DMS53 treated with DMSO at 0.1 percent for 48 hours (cell line): ENCODE measurements at regions not wholly inside any gene's neighbourhood (a gene's known extent, or its start where the extent isn't known, plus 50 kb on each side); places are given as distances from the start of the nearest gene placed in this dataset.

Source experiments
- DNase-seq: peaks from one replicate; lab custom pipeline; 2025; ENCODE audit not compliant: unreplicated experiment; lab: John Stamatoyannopoulos, UW

DNA sequence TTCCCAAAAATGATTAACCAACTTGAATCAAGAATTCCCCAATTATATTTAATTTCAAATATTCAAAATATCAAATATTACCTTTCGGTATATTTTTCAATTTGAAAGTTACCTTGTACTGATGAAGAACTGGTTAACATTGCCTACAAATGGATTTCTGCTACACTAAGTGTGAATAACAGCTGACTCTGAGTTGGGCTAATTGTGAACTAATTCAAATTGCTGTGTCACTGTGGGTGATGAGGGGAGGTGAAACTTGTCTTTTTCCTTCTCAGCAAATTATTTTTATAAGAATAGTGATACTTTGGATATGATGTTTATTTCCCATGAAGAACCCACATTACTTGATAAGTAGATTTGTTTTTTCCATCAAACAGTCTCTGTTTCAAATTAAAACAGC, 103.4 kb upstream of the RPS23 start:
- no peak for DNase-seq

DNA sequence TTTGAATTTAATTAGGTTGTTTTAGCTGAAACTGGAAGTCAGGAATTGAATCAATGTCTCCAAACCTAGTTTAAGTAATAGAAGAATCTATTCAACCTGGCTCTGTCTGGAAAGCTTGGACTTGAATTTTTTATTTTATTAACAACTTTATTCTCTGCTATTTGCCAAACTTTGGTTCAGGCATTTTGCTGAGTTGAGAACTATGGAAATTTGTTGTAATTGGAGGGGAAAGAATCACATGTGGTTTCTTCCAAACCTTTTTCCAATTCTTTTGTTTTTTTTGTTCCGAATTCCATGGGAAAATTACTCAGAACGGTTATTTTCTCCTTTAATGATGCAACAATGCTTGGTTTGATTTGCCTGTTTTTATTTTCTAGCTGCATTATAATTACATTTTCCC, 98.2 kb upstream of the RPS23 start:
- DNase-seq = no peak

DNA sequence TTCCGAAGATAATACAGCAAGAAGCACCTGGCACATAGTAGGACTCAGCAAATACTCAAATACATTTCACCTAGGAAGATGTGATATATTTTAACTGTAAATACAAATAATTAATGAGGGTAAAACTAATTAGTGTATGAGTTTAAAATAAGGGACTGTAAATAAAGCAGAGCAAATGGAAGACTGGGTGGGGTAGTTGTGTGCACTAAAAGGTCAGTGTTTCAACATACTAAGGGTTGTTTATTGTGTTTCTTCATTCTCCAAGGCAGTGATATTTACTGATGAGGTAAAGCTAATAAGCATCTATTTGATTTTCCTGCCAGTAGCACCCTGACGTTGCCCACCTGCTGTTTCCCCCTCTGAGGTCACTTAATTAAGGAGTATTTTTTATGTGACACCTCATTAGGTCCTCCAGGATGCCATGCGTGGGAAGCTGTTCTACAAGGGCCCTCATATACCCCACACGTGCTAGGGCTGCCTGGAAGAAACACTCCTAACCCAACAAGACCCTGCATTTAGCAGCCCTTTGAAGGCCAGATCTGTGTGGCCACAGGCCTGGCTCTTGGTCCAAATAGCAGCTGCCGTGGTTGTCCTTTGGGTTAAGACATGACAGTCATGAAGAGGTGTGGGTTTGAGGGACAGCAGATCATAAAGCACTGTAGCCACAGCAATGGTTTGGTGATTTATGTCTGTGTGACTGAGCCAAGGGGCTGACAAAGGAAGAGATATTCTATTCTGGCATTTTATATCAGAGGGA, 97.5 kb upstream of the RPS23 start:
- no peak for DNase-seq

DNA sequence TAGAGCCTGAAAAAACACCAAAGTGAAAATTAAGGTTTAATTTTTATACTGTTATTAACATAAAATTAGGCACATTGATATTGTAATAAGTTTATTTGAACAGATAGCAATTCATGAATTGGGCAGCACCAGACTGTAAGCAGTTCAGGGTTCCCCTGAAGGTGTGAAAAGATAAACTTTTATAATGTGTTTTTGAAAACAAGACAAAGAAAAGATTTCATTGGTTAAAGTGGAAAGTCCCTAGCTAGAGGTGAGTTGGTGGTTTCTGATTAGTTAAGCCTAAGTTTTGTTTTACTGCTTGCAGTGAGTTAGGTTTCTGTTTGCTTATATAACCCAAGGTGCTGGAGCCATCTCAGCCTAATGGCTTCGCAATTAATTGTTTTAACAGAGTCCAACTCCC, 96.5 kb upstream of the RPS23 start:
- no peak for DNase-seq

DNA sequence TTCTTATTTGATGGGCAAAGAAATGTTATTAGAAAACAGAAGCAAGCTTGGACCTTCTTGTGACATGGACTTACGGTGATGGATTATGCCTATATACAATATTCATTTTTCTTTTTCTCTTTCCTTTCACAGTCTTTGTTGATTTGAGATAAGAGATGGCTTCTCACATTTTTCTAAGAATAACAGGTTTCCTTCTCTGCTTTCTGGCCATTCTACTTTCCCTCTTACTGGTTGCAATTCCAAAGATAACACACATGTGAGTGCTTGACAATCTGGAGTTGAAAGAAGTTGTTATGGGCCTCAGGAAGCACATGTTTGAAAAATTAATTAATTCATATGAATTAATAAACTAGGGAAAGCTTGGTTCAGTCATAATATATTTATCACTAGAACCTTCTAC, 89.8 kb upstream of the RPS23 start:
- no peak for DNase-seq

DNA sequence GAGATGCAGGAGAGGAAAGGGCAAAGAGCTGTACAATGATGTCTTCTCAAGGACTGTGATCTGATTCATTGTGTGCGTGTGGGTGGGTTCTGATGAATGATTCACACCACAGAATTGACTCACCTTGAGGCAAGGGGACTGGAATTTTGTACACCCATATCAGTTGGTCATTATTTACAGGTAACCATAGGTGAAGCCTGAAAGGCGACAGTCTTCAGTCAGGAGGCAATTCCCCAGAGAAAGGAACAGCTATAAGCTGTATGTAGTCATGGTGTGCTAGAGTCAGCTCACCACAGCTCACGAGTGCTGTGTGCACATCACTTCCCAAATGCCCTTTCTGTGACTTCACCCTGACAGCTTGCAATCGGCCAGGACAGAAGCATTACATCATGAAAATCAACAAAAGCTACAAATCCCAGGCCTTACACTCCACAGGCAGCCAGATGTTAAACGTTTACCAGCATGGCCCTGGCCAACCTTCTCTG, 87.6 kb upstream of the RPS23 start:
- peak; percentile 63 for DNase-seq

DNA sequence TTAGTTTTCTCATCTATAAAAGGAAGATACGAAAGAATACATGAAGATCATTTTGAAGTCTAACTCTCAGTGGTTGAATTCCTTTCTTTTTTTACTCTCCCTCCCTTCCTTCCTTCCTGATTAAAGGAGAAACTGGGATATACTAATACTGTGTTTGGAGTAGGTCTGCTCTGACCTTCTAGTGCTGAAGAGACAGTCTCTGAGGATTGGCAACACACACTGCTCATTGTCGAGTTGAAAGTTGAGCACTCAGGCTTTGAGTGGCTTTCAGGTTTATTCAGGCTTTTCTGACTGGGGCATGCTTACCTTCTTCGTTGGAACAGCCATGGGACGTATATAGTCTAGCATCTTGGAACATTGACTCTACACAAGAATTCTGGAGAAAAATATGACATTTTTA, 86.9 kb upstream of the RPS23 start:
- DNase-seq = no peak

DNA sequence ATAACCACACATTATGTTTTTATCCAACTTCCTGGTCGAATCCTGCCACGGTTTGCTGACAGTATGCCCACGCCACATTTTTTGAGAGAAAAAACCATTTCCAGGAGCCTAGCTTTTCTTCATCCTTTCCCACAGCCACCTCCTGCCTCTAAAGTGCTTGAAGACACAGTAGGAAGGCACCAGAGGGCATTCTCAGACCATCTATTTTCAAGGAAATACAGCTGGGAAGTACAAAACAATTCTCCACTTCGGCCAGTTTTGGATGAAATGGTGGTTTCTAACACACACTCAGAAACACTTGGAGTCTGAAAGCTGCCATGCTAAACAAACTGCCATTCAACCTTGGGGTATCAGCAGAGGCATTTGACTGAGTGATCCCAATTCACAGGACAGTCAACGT, 86.3 kb upstream of the RPS23 start:
- peak; percentile 30 for DNase-seq

DNA sequence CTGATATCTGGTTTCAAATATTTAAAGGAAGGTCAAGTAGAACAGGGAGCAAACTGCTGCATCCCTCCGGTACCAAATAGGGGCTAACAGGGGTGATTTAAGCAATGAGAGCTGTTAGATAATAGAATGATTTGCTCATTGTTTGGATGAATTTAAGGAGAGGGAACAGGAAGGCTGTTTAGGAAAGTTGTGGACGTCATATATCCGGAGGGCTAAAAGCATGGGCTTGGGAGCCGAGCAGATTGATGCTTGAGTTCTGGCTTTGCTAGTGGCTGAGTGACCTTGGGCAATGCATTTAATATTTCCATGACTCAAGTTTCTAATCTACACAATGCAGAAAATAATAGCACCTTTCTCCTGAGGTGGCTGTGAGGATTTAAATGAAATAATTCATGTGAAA, 85.4 kb upstream of the RPS23 start:
- no peak for DNase-seq

DNA sequence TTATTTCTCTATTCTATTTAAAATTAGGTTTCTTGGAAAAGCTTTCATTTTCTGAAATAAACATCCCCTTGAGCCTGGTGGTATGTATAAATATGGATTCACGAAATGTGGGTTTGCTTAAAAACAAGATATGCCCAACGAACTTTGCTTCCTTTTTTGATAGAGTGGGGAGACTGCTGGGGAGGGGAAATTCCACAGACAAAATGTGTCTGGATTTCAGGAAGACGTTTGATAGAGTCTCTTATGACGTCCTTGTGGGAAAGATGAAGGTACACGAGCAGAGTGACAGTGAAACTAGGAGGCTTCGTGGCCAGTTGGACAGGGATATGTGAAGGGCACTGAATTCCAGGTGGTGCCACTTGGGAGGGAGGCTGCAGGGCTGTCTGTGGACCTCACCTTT, 84.5 kb upstream of the RPS23 start:
- DNase-seq = no peak

DNA sequence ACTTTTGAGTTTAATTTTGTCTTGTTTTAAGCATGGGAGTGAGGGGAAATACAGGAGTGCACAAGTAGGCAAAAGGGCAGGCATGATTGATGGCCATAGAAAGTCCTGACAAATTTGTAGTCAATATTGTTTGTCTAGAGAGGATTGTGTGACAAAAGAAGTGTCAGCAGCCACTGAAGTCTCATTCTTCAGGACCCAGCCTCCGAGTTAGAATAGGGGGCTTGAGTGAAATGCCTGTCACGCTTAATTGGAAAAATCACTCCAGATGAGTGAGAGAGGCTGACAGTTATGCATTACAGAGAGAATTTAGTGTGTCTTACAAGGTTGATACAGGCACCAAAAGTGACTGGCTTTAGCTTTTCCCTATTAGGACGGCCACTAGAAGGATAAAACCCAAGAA, 81.9 kb upstream of the RPS23 start:
- DNase-seq = no peak

DNA sequence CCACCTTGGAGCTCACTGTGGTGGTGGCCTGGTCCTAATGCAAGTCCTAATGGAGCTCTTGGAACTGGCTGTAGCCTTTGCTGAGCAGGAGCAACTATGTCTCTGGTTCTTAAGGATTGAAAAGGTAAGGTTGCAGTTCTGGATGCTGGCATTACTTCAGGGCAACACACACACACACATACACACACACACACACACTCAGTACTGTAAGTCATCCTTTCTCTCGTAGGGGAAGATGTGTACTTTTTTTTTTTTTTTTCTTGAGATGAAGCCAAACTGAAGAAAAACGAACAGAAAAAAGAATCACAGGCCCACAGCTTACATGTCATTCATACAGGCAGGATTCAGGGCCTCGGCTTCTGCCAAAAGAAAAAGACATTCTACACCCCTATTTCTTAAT, 81.1 kb upstream of the RPS23 start:
- no peak for DNase-seq

DNA sequence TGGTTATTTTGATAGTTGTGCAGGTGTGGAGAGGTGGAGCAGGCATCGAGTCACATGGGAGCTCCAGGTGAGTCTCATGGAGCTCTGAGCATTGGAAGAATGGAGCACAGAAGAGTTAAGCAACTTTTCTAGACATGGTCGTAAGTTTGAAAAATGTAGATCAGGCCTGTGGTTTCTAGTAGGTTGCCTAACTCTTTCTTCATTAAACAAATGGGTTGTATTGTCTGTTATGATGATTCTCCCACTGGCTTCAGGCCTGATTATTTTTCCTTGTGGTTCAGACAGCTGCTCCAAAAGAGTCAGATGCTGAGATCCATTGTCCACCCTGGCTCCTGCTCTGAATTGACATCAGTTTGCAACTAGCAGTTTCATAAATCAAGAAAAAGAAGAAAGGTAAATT, 80.3 kb upstream of the RPS23 start:
- no peak for DNase-seq

DNA sequence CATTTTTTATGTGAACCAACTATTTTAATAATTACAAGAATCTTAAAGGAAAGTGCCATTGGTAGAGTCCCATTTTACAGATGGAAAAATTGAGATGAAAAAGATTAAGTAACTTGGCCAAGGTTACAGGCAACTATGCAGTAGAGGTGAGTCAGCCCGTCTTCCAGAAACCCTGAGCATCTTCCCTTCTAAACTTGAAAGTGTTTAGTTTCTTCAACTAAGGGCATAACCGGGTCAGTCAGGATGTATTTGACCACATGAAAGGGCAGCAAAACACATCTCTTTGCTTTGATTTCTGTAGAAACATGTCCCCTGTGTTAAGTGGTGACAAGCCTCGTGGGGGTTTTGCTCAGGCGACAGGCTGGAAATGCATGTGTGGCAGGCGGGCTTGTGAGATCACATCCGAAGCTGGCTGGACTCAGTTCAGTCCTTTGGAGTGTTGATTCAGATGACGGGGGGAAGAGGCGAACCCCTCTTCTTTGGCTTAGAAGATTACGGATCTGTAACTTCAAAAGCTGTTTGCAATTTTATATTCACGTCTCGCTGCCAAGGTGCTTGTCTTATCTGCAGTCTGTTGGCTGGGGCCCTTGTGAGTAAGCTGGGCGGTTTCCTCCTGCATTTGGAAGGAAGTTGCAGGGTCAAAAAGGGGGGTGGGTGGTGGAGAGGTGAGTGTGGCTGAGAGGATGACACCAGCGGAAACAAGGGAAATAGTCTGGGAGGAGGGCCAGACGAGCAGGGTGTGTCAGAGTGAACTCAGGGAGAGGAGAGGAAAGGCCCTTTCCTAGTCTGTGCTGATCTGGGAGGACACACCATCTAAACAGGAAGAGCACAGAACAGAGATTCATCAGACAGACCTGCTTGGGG, 78.9 kb upstream of the RPS23 start:
- no peak for DNase-seq

DNA sequence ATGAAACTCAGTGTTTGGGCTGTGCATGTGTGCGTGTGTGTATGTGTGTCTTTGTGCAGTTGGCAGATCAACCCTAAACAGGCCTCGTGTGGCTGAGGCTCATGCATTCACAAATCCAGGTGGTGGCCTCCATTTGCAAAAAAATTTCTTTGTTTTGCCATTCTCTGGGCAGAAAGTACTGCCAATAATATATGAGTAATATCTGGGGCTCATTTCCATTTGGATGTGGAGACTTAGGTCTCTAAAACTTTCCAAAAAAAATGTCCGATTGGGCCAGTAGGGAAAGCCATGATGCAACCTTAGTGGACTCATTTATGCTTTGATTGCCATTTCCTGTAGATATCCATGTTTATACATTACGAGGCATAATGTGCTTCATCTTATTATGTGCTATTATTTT, 77.9 kb upstream of the RPS23 start:
- no peak for DNase-seq

DNA sequence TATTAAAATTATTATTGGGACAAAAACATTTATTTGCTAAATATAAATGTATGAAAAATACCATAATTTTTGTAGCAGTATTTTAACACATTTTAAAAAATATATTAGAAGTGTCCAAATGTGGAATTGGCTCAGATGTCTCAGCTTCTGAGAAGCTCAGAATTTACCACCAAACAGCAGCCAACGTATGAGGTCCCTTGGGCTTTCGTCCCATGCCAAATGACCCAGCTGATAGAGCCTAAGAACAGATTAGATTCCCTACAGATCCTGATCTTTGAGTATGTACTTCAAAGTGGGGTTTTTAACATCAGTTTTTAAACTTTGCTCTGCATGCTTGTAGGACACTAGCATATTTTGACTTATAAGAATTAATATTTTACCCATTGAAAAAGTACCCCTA, 77.3 kb upstream of the RPS23 start:
- DNase-seq = no peak

DNA sequence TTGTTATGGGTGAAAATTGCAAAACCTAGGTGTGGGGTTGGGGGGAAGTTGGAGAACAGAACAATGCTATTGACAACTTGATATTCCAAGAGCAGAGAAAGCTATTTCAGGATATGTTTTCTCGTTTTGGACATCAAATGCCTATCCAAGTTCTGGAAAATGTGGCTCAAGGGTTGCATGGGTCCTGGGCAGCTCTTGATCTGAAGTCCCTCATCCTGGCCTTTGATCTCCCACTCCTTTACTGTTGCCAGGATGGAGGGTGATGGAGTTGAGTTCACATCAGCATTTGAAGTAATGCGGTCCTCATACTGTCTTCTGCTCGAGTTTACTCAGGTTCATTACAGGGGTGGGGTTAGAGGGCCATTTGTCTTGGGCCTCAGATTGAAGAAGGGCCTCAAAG, 76.9 kb upstream of the RPS23 start:
- DNase-seq = no peak

DNA sequence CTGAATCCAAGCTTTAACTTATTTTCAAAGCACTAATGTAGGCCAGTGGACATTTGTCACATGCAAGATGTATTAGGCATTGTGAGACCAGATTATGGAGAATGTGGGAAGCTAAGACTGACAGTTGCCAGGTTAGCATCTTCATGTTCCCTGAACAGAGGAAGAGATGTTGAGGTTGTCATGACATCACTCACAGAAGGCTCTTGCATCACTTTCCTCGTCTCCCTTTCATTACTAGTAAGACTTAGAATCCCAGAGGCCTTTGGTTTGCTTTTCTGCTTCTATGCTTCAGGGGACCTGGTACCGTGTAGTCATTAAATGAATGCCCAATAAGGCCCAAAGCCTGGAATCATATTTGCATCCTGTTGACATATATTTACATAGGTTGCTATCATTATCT, 76.4 kb upstream of the RPS23 start:
- DNase-seq = no peak

DNA sequence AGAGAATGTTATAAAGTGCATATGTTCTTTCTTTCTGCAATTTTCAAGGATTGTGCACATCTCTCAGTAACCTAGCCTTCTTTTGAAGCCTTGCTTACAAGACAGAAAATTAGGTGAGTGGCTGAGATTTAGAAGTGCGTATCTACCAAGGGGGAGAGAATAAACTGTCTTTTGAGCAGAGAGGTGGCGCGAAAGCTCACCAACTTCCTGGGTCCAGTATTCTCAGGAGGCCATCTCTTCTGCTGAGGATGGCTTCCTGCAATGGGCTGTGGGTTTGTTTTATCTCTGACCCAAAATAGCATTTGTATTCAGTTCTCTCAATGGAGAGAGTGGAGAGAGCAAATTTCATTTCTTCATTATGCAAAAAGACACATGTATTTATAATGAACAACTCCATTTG, 75.4 kb upstream of the RPS23 start:
- no peak for DNase-seq

DNA sequence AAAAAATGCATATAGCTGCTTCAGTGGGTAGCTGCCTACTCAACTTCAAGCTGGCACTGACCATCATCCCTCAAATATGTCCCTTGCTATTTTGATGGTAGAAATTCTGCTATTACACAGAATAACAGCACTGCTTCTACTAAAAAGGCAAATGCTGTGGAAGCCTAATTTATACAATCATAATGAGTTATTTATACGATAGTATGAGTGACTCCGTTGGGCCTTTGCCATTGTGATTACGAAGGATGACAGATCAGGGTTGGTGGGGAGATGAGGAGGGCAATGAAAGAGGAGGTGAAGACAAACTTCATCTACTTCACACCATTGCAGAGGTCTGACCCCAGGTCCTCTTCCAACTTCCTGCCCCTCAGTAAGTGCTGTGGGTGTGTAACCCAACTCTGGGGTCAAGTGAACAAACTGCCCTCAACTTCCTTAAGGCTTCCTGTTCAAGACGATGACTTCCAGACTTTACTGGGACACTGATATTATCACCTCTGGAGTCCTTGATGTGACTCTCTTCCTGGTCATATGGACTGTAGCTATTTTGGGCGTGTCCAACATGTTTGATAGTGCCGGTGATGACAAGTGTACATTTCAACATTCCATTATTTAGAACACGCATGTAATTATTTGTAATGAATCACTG, 74.1 kb upstream of the RPS23 start:
- DNase-seq = no peak

DNA sequence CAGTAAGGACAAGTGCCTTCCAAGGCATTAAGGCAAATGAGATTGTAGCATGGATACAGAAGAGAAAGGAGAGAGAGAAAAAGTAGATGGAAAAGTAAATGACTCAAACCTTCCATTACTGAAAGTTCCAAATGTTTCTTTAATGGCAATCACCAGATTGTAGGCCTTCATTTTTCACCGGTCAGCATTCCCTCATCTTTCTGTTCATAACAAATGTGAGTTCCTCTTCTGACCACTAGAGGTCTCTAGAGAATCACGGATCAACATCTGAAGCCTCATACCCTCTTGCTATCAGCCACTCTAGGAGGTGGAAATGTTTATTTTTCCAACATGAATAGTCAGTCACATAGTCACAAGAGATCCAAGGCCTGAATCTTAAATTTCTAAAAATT, 73.6 kb upstream of the RPS23 start:
- DNase-seq = peak; percentile 68

DNA sequence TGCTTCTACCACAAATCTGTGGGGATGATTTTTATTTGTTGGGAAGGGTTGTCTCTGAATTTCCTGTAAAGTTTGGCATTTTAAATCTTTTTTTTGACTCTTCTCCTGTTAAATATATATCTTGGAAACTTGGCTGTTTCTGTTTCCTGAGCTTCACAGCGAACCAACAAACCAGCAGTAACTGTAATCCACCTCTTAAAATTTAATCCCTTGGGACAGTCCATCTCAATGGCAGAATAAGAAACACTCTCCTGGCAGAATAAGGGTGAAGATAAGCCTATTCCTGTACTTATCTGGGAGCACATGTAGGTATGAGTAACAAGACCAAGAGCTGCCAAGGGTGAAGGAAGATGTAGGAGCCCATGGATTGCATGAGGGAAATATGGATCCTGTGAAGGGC, 73.1 kb upstream of the RPS23 start:
- DNase-seq = no peak
